PC-9 (cell line): ENCODE measurements at regions not wholly inside any gene's neighbourhood (a gene's known extent, or its start where the extent isn't known, plus 50 kb on each side); places are given as distances from the start of the nearest gene placed in this dataset.
A peak's percentile ranks its signal among the peaks of the same experiment; 100 is the strongest.
"Not testable (repeated sequence)": the region's sequence is repeated elsewhere in the genome, so short reads cannot be mapped to it uniquely, and the experiment has no call there.

Experiments used
- BruUV-seq: library from RNA; stranded (reverse); fragments of 400-500 nt; replicated peaks from 2 replicates; lab custom pipeline; 2021; lab: Mats Ljungman, UMichigan
- CTCF ChIA-PET: fragments of 300-600 bp; sonication (Branson Sonifier 250); formaldehyde crosslinking; loops from one replicate; lab custom pipeline; 2022; ENCODE audit warnings: antibody characterized with exemption; lab: Charles Lee
- POLR2A ChIA-PET: fragments of 300-600 bp; sonication (Branson Sonifier 250); formaldehyde crosslinking; loops from one replicate; lab custom pipeline; 2022; ENCODE audit warnings: antibody characterized with exemption; ENCODE audit not compliant: unreplicated experiment; lab: Charles Lee
- DNase-seq, 2 experiments: peaks; one replicate each; pipeline versions ENCODE4 v3.0.0 to v3.0.0-alpha.2; 2015 to 2022; ENCODE audit warnings: mixed read lengths in 1 of 2
- H2AFZ ChIP-seq: fragments of 200-600 bp; sonication (generic); 2 replicates; pipeline ENCODE4 v1.8.1; 2017; ENCODE audit warnings: antibody characterized with exemption
- H3F3A ChIP-seq: fragments of 200-600 bp; sonication (generic); 2 replicates; pipeline ENCODE4 v1.8.1; 2017; ENCODE audit warnings: antibody characterized with exemption, mild to moderate bottlenecking, low read depth; ENCODE audit not compliant: insufficient read depth
- H3K27ac ChIP-seq: fragments of 200-600 bp; sonication (generic); 2 replicates; pipeline ENCODE4 v1.6.1; 2016; ENCODE audit warnings: mixed run types
- H3K27me3 ChIP-seq: fragments of 200-600 bp; sonication (generic); 2 replicates; pipeline ENCODE4 v1.6.1; 2016; ENCODE audit warnings: low read depth, mixed run types; ENCODE audit not compliant: insufficient read depth
- H3K36me3 ChIP-seq: fragments of 200-600 bp; sonication (generic); 2 replicates; pipeline ENCODE4 v1.6.1; 2016; ENCODE audit warnings: low read depth, mixed run types
- H3K4me1 ChIP-seq: fragments of 200-600 bp; sonication (generic); replicated peaks from 2 replicates; pipeline ENCODE4 v1.6.1; 2016; ENCODE audit warnings: mixed run types; ENCODE audit not compliant: insufficient read depth
- H3K4me2 ChIP-seq: fragments of 200-600 bp; sonication (generic); 2 replicates; pipeline ENCODE4 v1.6.1; 2017; ENCODE audit warnings: mixed run types
- H3K4me3 ChIP-seq: fragments of 200-600 bp; sonication (generic); 2 replicates; pipeline ENCODE4 v1.6.1; 2016; ENCODE audit warnings: mixed run types
- H3K79me2 ChIP-seq: fragments of 200-600 bp; sonication (generic); 2 replicates; pipeline ENCODE4 v1.6.1; 2017; ENCODE audit warnings: low read depth, mixed run types
- H3K9me2 ChIP-seq: fragments of 200-600 bp; sonication (generic); 2 replicates; pipeline ENCODE4 v1.8.1; 2017; ENCODE audit warnings: mild to moderate bottlenecking; ENCODE audit not compliant: insufficient read depth
- H3K9me3 ChIP-seq: fragments of 200-600 bp; sonication (generic); 2 replicates; pipeline ENCODE4 v1.8.1; 2016; ENCODE audit warnings: low read depth; ENCODE audit not compliant: insufficient read depth
- H4K20me1 ChIP-seq: fragments of 200-600 bp; sonication (generic); 2 replicates; pipeline ENCODE4 v1.8.1; 2017; ENCODE audit not compliant: insufficient read depth
- CTCF ChIP-seq: fragments of 200-600 bp; sonication (generic); conservative IDR thresholded peaks from 2 replicates; pipeline ENCODE4 v1.6.1; 2017; ENCODE audit warnings: mixed run types, antibody characterized with exemption, mild to moderate bottlenecking, moderate library complexity
- EZH2 ChIP-seq: fragments of 200-600 bp; sonication (generic); IDR thresholded peaks from 2 replicates; pipeline ENCODE4 v1.8.0; 2017; ENCODE audit warnings: antibody characterized with exemption, low read depth
- intact Hi-C: fragments of 100-400 bp; cut with micrococcal nuclease; formaldehyde crosslinking; loops from one replicate; pipeline ENCODE4 v1.10.0; 2022; ENCODE audit not compliant: unreplicated experiment

- TF ChIP-seq CTCF (no peak), EZH2 (no peak)
- intact Hi-C loops: no loop called here
- Histone ChIP-seq H3K4me3 (peak overlapping the region; percentile 40; the same call in 1 of the 2 replicates), H3K9me3 (no peaks in the 10 kb centered on the region), H3K4me2 (peak overlapping the region; percentile 68), H3F3A (peaks cover 14% of the 10 kb centered on the region; the same call in 1 of the 2 replicates), H2AFZ (peak overlapping the region; percentile 49; the same call in 1 of the 2 replicates), H3K9me2 (no peaks in the 10 kb centered on the region), H3K79me2 (no peaks in the 10 kb centered on the region), H3K27me3 (no peaks in the 10 kb centered on the region), H4K20me1 (no peaks in the 10 kb centered on the region), H3K36me3 (no peaks in the 10 kb centered on the region), H3K4me1 (peaks cover 21% of the 10 kb centered on the region), H3K27ac (peak overlapping the region; percentile 42)
- POLR2A ChIA-PET: interaction anchor here (0.6 kb wide), 1 partner anchor 40 kb away, joined by 6 read pairs; no protein-coding TSS in a partner anchor
- CTCF ChIA-PET: no interaction called here
- BruUV-seq: no TSS peak
- DNase-seq: peak in 1 of 2 experiments; percentile 37
Observed at GRCh38 chr20:28562510-28562898, 2695.0 kb upstream of the DEFB115 start.

GRCh38 chr20:28562899-28563521 is 2694.5 kb upstream of the DEFB115 start:
- H3K9me3 ChIP-seq, H3K27me3 ChIP-seq, H3K36me3 ChIP-seq, intact Hi-C loops, BruUV-seq, H3K79me2 ChIP-seq, H3K9me2 ChIP-seq, CTCF ChIA-PET, H4K20me1 ChIP-seq: not testable (repeated sequence)
- Histone ChIP-seq H3K4me1 (peaks cover 21% of the 10 kb centered on the region), H3K4me3 (peak overlapping the region; percentile 40; the same call in 1 of the 2 replicates), H3K27ac (peak overlapping the region; percentile 42), H3F3A (peaks cover 14% of the 10 kb centered on the region; the same call in 1 of the 2 replicates), H3K4me2 (peak overlapping the region; percentile 68), H2AFZ (peak overlapping the region; percentile 49; the same call in 1 of the 2 replicates)
- POLR2A ChIA-PET: interaction anchor here (0.6 kb wide), 1 partner anchor 40 kb away, joined by 6 read pairs; no protein-coding TSS in a partner anchor
- DNase-seq: peak; percentile 26 to 44

- DNase-seq, H3K36me3 ChIP-seq, H3K9me2 ChIP-seq, H3K27me3 ChIP-seq, H2AFZ ChIP-seq, H3K9me3 ChIP-seq, H4K20me1 ChIP-seq, BruUV-seq, H3K4me3 ChIP-seq, H3K4me2 ChIP-seq, POLR2A ChIA-PET, intact Hi-C loops, CTCF ChIA-PET, H3K79me2 ChIP-seq: not testable (repeated sequence)
- Histone ChIP-seq H3F3A (peaks cover 14% of the 10 kb centered on the region; the same call in 1 of the 2 replicates), H3K4me1 (peaks cover 21% of the 10 kb centered on the region), H3K27ac (peak overlapping the region; percentile 42; the same call in 1 of the 2 replicates)
Observed at GRCh38 chr20:28564024-28564423, 2693.4 kb upstream of the DEFB115 start.

GRCh38 chr20:28564688-28565463 is 2692.6 kb upstream of the DEFB115 start:
- H3K4me3 ChIP-seq, BruUV-seq, CTCF ChIA-PET, H4K20me1 ChIP-seq, H2AFZ ChIP-seq, H3K4me2 ChIP-seq, DNase-seq, H3K36me3 ChIP-seq, H3K9me2 ChIP-seq, intact Hi-C loops, H3K27me3 ChIP-seq, POLR2A ChIA-PET, H3K79me2 ChIP-seq, H3K27ac ChIP-seq, H3K9me3 ChIP-seq: not testable (repeated sequence)
- Histone ChIP-seq H3F3A (peaks cover 14% of the 10 kb centered on the region; the same call in 1 of the 2 replicates), H3K4me1 (peaks cover 21% of the 10 kb centered on the region)
